GM19328 (cell line): ENCODE measurements at regions not wholly inside any gene's neighbourhood (a gene's known extent, or its start where the extent isn't known, plus 50 kb on each side); places are given as distances from the start of the nearest gene placed in this dataset.

Source experiments
- ATAC-seq: cut with Tn5 transposase; IDR thresholded peaks from one replicate; pipeline ENCODE4 v1.9.1; 2021; ENCODE audit warnings: mild to moderate bottlenecking, moderate library complexity; ENCODE audit not compliant: unreplicated experiment

DNA sequence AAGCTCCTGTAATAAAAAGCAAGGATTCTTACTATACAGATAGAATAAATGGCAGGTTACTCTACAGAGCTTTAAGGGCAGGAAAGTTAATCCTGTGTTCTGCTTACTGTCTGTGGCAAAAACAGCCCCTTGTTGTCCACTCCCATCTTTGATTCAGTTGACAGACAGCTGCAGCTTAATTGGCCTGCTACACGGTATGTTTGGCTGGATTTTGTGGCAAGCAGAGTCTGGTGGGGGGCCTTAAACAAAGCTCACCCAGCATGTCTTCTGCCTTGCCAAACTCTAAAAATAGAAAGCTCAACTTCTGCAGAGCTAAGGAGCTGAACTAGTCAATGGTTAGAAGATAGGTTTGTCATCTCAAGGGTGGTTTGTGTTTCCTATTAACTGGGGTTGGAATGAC is 407.2 kb downstream of the HLX start:
- ATAC-seq: no peak

DNA sequence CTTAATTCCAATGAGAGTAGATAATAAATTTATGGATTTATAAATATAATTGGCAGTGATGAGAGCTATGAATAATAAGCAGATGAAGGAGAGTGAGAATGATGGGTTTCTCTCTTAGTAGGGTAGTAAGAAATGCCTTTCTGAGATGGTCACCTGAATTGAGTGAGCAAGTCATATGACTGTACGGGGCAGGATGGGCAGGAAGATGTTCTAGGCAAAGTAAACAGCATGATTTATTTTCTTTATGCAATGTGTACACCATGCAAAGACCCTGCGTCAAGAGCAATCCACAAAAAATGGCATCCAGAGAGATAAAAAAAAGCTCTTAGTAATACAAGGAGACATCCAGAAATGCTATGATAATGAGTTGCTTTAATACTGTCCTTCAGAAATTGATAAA is 409.9 kb downstream of the HLX start:
- ATAC-seq: no peak

DNA sequence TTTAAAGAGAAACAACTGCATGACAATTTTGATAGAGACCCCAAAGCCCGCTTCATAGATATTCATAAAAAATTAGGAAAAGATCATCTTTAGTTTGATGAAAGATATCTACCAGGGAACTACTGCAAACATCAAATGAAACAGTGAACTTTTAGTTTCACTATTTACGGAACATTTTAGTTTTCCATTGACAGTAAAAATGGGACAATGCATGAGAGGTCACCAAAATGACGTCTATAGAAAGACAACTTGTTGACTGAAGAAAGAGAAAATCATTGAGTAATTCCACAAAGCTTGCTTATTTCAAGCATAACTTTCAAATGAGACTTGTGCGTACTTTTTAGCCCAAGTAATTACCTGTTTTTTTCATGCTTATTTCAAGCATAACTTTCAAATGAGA is 411.4 kb downstream of the HLX start:
- no peak for ATAC-seq

GRCh38 chr1:221291113-221291512 is 411.9 kb downstream of the HLX start:
- ATAC-seq: no peak

GRCh38 chr1:221292652-221293051 is 413.4 kb downstream of the HLX start:
- ATAC-seq: no peak

DNA sequence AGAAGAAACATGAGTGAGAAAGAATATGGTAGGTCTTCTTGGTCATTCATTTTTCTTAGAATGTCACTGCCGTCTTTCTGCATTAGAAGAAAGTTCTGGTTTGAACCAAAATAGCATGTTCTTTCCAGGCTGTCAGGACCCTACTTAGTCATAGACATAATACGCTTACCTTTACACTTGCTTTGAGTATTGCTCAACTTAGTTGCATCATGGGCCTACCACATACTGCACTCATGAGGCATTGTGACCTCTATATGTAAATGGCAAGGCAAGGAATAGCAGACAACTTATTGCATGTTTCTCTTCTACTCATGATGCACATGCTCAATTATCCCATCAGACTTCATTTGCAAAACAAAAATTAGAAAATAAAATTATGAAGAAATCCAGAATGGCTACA is 415.0 kb downstream of the HLX start:
- no peak for ATAC-seq

DNA sequence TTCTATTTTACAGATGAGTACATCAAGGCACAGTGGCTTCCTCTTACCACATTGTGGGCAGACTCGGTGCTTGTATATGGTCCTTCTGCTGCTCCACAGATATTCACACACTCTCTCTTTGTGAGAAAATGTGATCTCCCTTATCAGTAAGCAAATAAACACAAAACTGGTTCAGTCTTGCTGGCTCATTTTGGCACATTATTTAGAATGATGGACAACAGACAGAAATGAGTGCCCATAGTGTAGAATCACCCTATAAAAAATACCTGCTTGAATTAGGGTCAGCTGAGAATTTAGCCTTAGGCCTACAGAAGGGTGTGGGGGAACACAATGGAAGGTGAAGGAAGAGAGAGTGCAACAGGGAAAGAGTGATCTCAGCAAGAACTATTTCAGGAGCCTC is 423.1 kb downstream of the HLX start:
- no peak for ATAC-seq

GRCh38 chr1:221302810-221303209 is 423.6 kb downstream of the HLX start:
- ATAC-seq: no peak

DNA sequence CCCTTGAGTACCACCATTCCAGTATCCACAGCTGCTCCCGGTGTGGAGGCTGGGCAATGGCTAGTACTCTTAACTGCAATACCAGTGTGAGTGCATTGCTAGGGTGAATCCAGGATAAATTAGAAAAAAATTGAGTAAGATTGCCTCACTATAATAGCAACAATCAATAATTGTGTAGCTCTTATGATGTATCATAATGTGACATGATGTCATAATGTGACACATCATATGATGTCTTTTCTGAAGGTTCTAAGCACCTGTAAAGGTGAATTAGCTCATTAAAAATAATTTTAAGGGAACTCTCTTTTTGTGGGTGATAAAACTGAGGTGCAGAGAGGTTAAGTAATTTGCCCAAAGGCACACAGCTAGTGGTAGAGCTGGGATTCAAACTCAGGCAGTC is 424.4 kb downstream of the HLX start:
- ATAC-seq: no peak

DNA sequence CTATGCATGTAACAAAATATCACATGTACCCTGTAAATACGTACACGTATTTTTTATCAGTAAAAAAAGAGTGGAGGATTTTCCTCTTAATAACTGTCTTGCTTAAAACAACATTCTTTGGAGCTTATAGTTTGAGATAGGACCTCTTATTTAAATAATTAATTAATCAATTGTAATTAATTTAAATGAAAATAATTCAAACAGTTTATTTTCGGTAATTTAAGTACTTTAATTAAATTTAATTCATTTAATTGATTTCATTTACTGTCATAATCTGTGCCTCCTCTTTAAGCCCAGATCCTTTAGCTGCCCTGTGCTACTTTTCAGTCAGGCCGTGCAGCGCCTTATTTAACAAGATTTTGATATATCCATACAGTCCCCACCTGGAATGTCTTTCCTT is 427.0 kb downstream of the HLX start:
- ATAC-seq: no peak

DNA sequence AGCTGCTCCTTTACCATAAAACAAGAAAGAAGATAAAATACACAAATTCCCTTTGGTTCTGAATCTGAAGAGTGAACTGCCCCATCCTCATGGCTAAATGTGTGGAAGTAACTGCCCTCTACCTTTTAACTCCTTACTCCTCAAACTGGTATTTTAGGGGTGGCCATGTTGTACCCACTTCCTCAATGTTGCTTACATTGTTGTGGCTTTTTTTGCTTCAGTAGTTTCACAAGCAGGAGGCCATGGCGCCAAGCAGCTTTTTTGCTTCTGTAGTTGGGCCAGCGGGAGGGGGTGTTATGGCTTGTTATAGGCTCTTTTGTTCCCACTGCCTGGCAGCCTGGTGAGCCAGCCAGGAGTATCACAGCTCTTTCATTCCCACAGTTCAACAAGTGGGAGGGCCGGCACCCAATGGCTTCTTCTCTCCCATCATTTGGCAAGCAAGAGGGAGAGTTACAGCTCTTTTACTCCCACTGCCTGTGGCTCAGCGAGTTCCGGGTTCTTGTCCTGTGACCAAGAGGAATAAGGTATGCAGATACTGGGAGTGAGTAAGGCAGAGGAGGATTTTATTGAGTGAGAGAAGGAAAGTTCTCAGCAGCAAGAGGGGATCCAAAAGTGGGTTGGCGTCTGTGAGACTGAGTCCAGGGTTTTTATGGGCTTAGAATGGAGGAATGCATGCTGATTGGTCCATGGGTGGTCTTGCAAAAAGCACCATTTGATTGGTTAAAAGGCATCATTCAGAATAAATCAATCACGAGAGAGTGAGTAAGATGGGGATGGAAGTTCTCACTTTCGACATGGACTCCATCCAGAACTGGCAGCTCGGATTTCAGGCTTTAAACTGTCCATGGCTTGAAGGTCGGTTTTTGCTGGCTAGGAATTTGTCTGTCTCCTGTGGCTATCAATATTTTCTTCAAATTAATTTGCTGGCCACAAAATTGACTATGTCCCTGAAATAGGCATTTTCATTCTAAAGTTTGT is 429.6 kb downstream of the HLX start:
- no peak for ATAC-seq

- no peak for ATAC-seq
Observed at GRCh38 chr1:221309723-221310122, 430.5 kb downstream of the HLX start.

DNA sequence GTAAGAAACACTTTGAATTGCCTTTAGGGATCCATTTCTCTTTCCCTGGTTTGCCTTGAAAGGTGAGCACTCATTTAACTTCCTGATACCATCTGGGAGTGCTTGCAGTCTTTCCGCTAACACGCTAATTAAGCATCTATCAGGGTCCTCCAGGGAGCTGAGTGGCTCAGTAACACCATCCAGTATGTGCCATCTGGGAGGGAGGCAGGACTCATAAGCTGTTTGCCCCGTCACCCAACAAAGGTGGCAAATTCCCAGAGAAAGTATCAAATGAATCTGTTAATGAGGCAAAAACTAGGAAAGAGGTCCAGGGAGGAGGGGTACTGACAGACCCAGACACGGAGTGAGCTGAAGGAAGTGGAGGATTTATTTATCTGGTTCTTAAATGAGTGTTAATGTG is 430.9 kb downstream of the HLX start:
- no peak for ATAC-seq

DNA sequence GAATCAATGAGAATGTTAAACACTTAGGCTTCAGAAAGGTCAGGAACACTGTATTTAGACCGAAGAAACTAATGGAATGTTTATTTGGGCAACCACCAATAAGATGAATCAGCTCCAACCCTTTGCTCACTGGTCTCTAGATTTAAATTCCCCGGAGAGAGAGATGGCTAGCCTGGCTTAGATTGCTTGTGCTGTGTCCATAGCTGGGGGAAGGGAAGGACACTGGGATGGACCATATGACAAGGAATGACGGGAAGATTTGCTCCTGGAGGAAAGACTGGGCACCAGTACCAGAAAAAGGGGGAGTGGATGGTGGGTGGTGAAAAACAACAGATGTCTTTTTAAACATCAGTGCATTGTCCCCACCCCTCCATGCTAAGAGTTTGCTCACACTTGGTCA is 426.6 kb downstream of the DUSP10 start:
- ATAC-seq: no peak

DNA sequence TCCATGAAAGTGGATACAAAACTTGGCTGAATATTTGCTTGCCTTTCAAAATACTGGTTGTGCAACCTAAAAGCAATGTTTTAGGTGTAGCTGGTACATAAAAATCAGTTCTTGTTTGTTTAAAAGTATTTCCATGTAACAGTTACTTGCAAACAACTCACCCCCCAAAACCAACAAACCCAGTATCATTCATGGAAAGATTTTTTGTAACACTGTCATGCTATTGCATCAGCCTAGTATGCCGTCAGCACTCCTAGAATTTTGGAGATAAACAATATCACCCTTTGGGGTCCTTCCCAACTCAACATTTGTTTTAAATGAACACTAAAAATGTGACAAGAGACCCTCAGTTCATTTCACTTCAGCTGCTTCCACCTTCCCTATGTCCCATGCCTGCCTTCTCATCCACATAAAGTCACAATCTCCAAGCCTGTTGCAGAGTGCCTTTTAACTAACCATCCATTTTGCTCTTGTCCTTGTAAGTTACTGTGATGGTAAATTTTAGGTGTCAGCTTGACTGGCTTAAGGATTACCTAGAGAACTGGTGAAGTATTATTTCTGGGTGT is 425.3 kb downstream of the DUSP10 start:
- ATAC-seq: no peak

DNA sequence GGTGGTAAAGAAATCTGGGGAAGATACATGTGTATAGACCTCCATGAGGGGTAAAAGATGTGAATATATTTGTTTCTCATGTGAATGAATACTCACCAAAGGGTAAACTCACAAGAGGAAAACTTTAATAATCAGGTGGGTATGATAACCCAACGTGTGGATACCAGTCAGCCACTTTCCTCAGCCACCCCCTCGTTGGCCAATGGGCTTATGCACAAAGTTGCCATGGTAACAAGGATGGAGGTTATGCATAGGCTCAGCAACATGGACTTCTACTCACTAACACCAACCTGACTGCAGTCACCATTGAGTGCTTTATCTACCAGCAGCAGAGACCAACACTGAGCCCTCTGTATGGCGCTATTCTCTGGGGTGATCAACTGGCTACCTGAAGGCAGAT is 424.4 kb downstream of the DUSP10 start:
- no peak for ATAC-seq

- ATAC-seq: no peak
Observed at GRCh38 chr1:221327954-221328353, 413.9 kb downstream of the DUSP10 start.

GRCh38 chr1:221328371-221328770 is 413.5 kb downstream of the DUSP10 start:
- no peak for ATAC-seq

DNA sequence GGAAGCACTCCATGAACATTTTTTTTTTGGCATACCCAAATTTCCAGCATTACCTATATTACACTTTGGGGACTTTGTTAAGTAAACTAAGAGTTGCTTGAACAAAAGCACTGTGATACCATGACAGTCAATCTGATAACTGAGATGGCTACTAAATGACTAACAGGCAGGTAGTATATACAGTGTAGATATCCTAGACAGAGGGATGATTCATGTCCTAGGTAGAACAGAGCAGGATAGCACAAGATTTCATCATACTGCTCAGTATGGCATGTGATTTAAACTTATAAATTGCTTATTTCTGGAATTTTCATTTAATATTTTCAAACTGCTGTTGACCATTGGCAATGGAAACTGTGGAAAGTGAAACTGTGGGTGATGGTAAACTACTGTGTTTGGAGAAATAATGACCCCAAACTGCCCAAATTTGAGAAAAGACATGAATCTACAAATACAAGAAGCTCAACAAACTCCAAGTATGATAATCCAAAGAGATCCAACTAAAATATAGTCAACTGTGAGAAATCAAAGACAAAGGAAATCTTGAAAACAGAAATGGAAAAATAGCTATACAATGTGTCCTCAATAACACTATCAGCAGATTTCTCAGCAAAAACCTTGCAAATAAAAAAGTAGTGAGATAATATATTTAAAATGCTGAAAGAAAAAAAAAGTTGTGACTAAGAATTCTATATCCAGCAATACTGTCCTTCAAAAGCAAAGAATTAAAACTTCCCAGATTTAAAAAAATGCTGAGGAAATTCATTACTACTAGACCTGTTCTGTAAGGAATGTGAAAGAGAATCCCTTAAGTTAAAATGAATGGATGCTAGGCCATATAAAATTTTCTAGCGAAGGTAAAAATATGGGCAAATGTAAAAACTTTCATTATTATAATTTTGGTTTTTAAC is 410.4 kb downstream of the DUSP10 start:
- no peak for ATAC-seq

- ATAC-seq: no peak
Observed at GRCh38 chr1:221334062-221334461, 407.8 kb downstream of the DUSP10 start.
